Hypothalamus (tissue), 51 donors: ENCODE measurements at regions not wholly inside any gene's neighbourhood (a gene's known extent, or its start where the extent isn't known, plus 50 kb on each side); places are given as distances from the start of the nearest gene placed in this dataset.

ENCODE experiments used
- DNase-seq, 51 donors: peaks; one replicate each; lab custom pipeline; 2025; lab: John Stamatoyannopoulos, UW

GRCh38 chr10:58140691-58141347, 126.9 kb downstream of the IPMK start:
- no peak for DNase-seq

GRCh38 chr10:58140054-58140453, 127.6 kb downstream of the IPMK start:
- DNase-seq, result no peak

GRCh38 chr10:58137813-58138212, 129.9 kb downstream of the IPMK start:
- peak in 12 of 51 donors; percentile 1 to 62 (median 14) for DNase-seq

- no peak for DNase-seq
These were observed 152.3 kb downstream of the IPMK start for GRCh38 chr10:58115218-58116050.

GRCh38 chr10:58109731-58110130, 158.0 kb downstream of the IPMK start:
- DNase-seq, result no peak

GRCh38 chr10:58107506-58107905, 160.2 kb downstream of the IPMK start:
- DNase-seq, result no peak

- DNase-seq, result no peak
These were observed 161.3 kb downstream of the IPMK start for GRCh38 chr10:58106211-58107035.

- DNase-seq, result no peak
These were observed 163.3 kb downstream of the IPMK start for GRCh38 chr10:58104351-58104751.

GRCh38 chr10:58102897-58103296, 164.8 kb downstream of the IPMK start:
- DNase-seq, result no peak

GRCh38 chr10:58101682-58102081, 166.0 kb downstream of the IPMK start:
- no peak for DNase-seq

- DNase-seq, result no peak
These were observed 172.5 kb downstream of the IPMK start for GRCh38 chr10:58094985-58095718.

GRCh38 chr10:58091886-58092285, 175.8 kb downstream of the IPMK start:
- no peak for DNase-seq

GRCh38 chr10:58089739-58090138, 178.0 kb downstream of the IPMK start:
- no peak for DNase-seq

- DNase-seq, result no peak
These were observed 179.8 kb downstream of the IPMK start for GRCh38 chr10:58087896-58088295.

GRCh38 chr10:58086763-58087150, 180.9 kb downstream of the IPMK start:
- DNase-seq, result no peak

GRCh38 chr10:58086144-58086762, 181.4 kb downstream of the IPMK start:
- DNase-seq, result no peak

- DNase-seq, result no peak
These were observed 185.4 kb downstream of the IPMK start for GRCh38 chr10:58082248-58082647.

- no peak for DNase-seq
These were observed 186.3 kb downstream of the IPMK start for GRCh38 chr10:58081353-58081752.

- no peak for DNase-seq
These were observed 188.2 kb downstream of the IPMK start for GRCh38 chr10:58079461-58079860.

GRCh38 chr10:58072634-58073033, 195.1 kb downstream of the IPMK start:
- no peak for DNase-seq
